SK-N-SH treated with all-trans-retinoic acid at 6 μM for 48 hours (cell line): ENCODE measurements at regions not wholly inside any gene's neighbourhood (a gene's known extent, or its start where the extent isn't known, plus 50 kb on each side); places are given as distances from the start of the nearest gene placed in this dataset.
A peak's percentile ranks its signal among the peaks of the same experiment; 100 is the strongest.

ENCODE experiments used
- ATAC-seq: fragments of 200-7000 bp; cut with Tn5 transposase; 3 replicates; pipeline ENCODE4 v1.9.1; 2020; ENCODE audit warnings: mild to moderate bottlenecking, moderate library complexity
- ARNTL ChIP-seq: fragments of 450-650 bp; formaldehyde crosslinking; IDR thresholded peaks from 2 replicates; pipeline ENCODE4 v1.5.0; 2020; ENCODE audit warnings: low read depth, mild to moderate bottlenecking, moderate library complexity, borderline replicate concordance
- BACH2 ChIP-seq: fragments of 250-450 bp; sonication (Bioruptor Pico); IDR thresholded peaks from 2 replicates; pipeline ENCODE4 v1.9.0; 2021; ENCODE audit warnings: mild to moderate bottlenecking, borderline replicate concordance
- CSDC2 ChIP-seq: fragments of 250-450 bp; sonication (Bioruptor Pico); IDR thresholded peaks from 2 replicates; pipeline ENCODE4 v1.5.0; 2020; ENCODE audit warnings: mild to moderate bottlenecking, moderate library complexity
- CSRNP3 ChIP-seq: fragments of 250-450 bp; sonication (Bioruptor Pico); IDR thresholded peaks from 2 replicates; pipeline ENCODE4 v1.5.1; 2021; ENCODE audit warnings: mild to moderate bottlenecking, moderate library complexity
- ESRRG ChIP-seq: fragments of 250-450 bp; sonication (Bioruptor Pico); IDR thresholded peaks from 2 replicates; pipeline ENCODE4 v1.6.1; 2021; ENCODE audit warnings: mild to moderate bottlenecking
- GLIS3 ChIP-seq: fragments of 250-450 bp; sonication (Bioruptor Pico); IDR thresholded peaks from 2 replicates; pipeline ENCODE4 v1.5.0; 2020; ENCODE audit warnings: mild to moderate bottlenecking, moderate library complexity
- ISL1 ChIP-seq: fragments of 250-450 bp; sonication (Bioruptor Pico); IDR thresholded peaks from 2 replicates; pipeline ENCODE4 v2.1.2; 2022; ENCODE audit warnings: mild to moderate bottlenecking, moderate library complexity
- POU6F1 ChIP-seq: fragments of 250-450 bp; sonication (Bioruptor Pico); IDR thresholded peaks from 2 replicates; pipeline ENCODE4 v1.8.0; 2021; ENCODE audit warnings: low read depth, mild to moderate bottlenecking, moderate library complexity, borderline replicate concordance
- PPARA ChIP-seq: fragments of 250-450 bp; sonication (Bioruptor Pico); IDR thresholded peaks from 2 replicates; pipeline ENCODE4 v1.5.0; 2020; ENCODE audit warnings: mild to moderate bottlenecking, borderline replicate concordance
- RARB ChIP-seq: fragments of 250-450 bp; sonication (Bioruptor Pico); IDR thresholded peaks from 2 replicates; pipeline ENCODE4 v1.8.0; 2021; ENCODE audit warnings: mild to moderate bottlenecking, moderate library complexity
- SNAI2 ChIP-seq: fragments of 250-450 bp; sonication (Bioruptor Pico); IDR thresholded peaks from 2 replicates; pipeline ENCODE4 v1.5.0; 2020; ENCODE audit warnings: mild to moderate bottlenecking, moderate library complexity
- TCF4 ChIP-seq: fragments of 250-450 bp; sonication (Bioruptor Pico); IDR thresholded peaks from 2 replicates; pipeline ENCODE4 v1.8.0; 2021; ENCODE audit warnings: mild to moderate bottlenecking, moderate library complexity, borderline replicate concordance
- TOX ChIP-seq: fragments of 250-450 bp; sonication (Bioruptor Pico); IDR thresholded peaks from 2 replicates; pipeline ENCODE4 v1.8.0; 2021; ENCODE audit warnings: mild to moderate bottlenecking, moderate library complexity, borderline replicate concordance
- ZC3H10 ChIP-seq: fragments of 250-450 bp; sonication (Bioruptor Pico); IDR thresholded peaks from 2 replicates; pipeline ENCODE4 v1.5.1; 2021; ENCODE audit warnings: mild to moderate bottlenecking, moderate library complexity
- ZFP3 ChIP-seq: fragments of 250-450 bp; sonication (Bioruptor Pico); IDR thresholded peaks from 2 replicates; pipeline ENCODE4 v1.5.0; 2020; ENCODE audit warnings: mild to moderate bottlenecking, moderate library complexity
- ZFP30 ChIP-seq: fragments of 450-650 bp; formaldehyde crosslinking; IDR thresholded peaks from 2 replicates; pipeline ENCODE4 v1.5.0; 2022; ENCODE audit warnings: mild to moderate bottlenecking, moderate library complexity
- ZNF565 ChIP-seq: fragments of 450-650 bp; formaldehyde crosslinking; conservative IDR thresholded peaks from 2 replicates; pipeline ENCODE4 v1.5.0; 2020; ENCODE audit warnings: low read depth, mild to moderate bottlenecking, moderate library complexity
- ZNF70 ChIP-seq: fragments of 450-650 bp; formaldehyde crosslinking; IDR thresholded peaks from 2 replicates; pipeline ENCODE4 v1.5.0; 2020; ENCODE audit warnings: mild to moderate bottlenecking, moderate library complexity
- ZNF8 ChIP-seq: fragments of 450-650 bp; formaldehyde crosslinking; IDR thresholded peaks from 2 replicates; pipeline ENCODE4 v1.5.0; 2020; ENCODE audit warnings: mild to moderate bottlenecking, moderate library complexity
- TF ChIP-seq, protein P1 (sequence below): fragments of 250-450 bp; sonication (Bioruptor Pico); IDR thresholded peaks from 2 replicates; pipeline ENCODE4 v1.8.0; 2020; ENCODE audit warnings: mild to moderate bottlenecking, moderate library complexity, borderline replicate concordance
- TF ChIP-seq, protein P2 (sequence below): fragments of 250-450 bp; sonication (Bioruptor Pico); IDR thresholded peaks from 2 replicates; pipeline ENCODE4 v1.5.0; 2020; ENCODE audit warnings: mild to moderate bottlenecking, moderate library complexity

DNA sequence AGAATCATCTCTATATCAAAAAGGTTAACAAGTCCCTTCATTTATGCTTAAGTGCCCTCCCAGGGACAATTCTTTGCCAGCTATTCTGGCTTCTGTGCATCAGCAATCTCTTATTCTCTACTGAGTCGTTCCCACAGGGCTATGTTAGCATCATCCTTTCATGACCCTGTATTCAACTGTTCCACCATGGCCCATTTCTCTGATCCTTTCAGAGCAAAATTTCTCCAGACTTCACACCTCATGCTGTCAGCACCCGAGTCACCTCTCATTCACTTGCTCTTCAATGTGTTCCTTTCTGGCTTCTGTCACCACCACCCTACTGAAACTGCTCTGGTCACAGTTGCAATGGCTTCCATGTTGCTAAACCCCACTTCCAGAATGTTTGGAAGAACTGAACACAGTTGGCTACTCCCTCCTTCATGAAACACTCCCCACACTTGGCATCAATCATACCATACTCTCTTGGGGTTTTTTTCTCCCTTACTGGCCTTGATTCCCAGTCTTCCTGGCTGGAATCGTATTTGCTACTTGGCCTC, 159.5 kb upstream of the HMGA2 start:
- TF ChIP-seq ZNF8 (no peak), ZNF70 (no peak), ISL1 (CRISPR knock-in tag) (no peak), CSDC2 (CRISPR knock-in tag) (no peak), CSRNP3 (CRISPR knock-in tag) (no peak), POU6F1 (CRISPR knock-in tag) (no peak), TCF4 (CRISPR knock-in tag) (no peak), ARNTL (no peak), SNAI2 (no peak), ZFP30 (CRISPR knock-in tag) (no peak), RARB (no peak), ZNF565 (CRISPR knock-in tag) (no peak), BACH2 (CRISPR knock-in tag) (no peak)
- ATAC-seq, result no peak

- ATAC-seq, result no peak
- TF ChIP-seq ISL1 (CRISPR knock-in tag), result no peak
- no peak for TF ChIP-seq ESRRG (CRISPR knock-in tag)
- TF ChIP-seq, all 23 proteins: peak for 0
These were observed 158.5 kb upstream of the HMGA2 start for GRCh38 chr12:65665817-65666216.

DNA sequence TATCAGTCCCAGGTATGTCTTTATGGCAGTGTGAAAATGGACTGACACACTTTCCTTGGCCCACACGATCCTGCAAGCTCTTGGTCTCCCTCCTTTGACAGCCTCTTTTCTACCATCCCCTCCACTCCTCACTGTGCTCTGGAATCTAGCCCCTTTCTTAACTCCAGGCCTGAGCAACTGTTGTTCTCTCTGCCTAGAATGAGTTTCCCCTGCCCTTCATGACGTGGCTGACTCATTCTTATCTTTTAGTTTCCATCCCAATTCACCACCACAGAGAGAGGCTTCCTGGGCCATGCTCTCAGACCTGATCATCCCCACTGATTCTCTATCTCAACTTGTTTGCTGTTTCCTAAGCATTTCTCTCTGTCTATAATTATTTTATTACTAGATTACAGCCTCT, 157.4 kb upstream of the HMGA2 start:
- no peak for ATAC-seq
- no peak for TF ChIP-seq ZFP3 (CRISPR knock-in tag)

DNA sequence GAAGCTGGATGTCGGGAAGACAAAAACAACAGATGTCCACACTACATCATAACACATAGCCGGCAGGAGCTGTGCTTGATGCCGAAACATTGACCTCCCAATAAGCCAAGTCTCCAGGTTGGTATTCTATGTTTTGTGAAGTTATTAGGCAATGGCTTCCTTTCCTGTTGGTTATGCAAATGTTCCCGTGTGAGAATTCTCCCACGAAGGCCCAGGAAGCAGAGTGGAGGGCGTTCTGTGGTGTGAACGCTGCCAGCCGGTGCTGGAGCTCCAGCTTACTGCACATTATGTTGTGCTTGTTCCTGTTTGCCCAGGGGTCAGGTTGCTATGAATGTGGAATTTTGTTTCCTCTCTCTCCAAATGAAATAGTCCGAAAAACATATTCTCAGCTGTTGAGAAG, 156.4 kb upstream of the HMGA2 start:
- TF ChIP-seq PPARA (CRISPR knock-in tag) (no peak), GLIS3 (CRISPR knock-in tag) (no peak), POU6F1 (CRISPR knock-in tag) (no peak), ZNF565 (CRISPR knock-in tag) (no peak), ARNTL (no peak), SNAI2 (no peak), ESRRG (CRISPR knock-in tag) (no peak), ISL1 (CRISPR knock-in tag) (no peak), TOX (CRISPR knock-in tag) (no peak), ZC3H10 (CRISPR knock-in tag) (no peak), TCF4 (CRISPR knock-in tag) (no peak), BACH2 (CRISPR knock-in tag) (no peak), CSRNP3 (CRISPR knock-in tag) (no peak), CSDC2 (CRISPR knock-in tag) (no peak), ZFP3 (CRISPR knock-in tag) (no peak), ZNF8 (no peak)
- TF ChIP-seq, protein P1, sequence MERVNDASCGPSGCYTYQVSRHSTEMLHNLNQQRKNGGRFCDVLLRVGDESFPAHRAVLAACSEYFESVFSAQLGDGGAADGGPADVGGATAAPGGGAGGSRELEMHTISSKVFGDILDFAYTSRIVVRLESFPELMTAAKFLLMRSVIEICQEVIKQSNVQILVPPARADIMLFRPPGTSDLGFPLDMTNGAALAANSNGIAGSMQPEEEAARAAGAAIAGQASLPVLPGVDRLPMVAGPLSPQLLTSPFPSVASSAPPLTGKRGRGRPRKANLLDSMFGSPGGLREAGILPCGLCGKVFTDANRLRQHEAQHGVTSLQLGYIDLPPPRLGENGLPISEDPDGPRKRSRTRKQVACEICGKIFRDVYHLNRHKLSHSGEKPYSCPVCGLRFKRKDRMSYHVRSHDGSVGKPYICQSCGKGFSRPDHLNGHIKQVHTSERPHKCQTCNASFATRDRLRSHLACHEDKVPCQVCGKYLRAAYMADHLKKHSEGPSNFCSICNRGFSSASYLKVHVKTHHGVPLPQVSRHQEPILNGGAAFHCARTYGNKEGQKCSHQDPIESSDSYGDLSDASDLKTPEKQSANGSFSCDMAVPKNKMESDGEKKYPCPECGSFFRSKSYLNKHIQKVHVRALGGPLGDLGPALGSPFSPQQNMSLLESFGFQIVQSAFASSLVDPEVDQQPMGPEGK (CRISPR knock-in tag), result no peak
- TF ChIP-seq, protein P2, sequence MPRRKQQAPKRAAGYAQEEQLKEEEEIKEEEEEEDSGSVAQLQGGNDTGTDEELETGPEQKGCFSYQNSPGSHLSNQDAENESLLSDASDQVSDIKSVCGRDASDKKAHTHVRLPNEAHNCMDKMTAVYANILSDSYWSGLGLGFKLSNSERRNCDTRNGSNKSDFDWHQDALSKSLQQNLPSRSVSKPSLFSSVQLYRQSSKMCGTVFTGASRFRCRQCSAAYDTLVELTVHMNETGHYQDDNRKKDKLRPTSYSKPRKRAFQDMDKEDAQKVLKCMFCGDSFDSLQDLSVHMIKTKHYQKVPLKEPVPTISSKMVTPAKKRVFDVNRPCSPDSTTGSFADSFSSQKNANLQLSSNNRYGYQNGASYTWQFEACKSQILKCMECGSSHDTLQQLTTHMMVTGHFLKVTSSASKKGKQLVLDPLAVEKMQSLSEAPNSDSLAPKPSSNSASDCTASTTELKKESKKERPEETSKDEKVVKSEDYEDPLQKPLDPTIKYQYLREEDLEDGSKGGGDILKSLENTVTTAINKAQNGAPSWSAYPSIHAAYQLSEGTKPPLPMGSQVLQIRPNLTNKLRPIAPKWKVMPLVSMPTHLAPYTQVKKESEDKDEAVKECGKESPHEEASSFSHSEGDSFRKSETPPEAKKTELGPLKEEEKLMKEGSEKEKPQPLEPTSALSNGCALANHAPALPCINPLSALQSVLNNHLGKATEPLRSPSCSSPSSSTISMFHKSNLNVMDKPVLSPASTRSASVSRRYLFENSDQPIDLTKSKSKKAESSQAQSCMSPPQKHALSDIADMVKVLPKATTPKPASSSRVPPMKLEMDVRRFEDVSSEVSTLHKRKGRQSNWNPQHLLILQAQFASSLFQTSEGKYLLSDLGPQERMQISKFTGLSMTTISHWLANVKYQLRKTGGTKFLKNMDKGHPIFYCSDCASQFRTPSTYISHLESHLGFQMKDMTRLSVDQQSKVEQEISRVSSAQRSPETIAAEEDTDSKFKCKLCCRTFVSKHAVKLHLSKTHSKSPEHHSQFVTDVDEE (CRISPR knock-in tag), result no peak
- TF ChIP-seq, all 23 proteins: peak for 0
- ATAC-seq, result peak; percentile 61
